ENCODE measurements at regions not wholly inside any gene's neighbourhood (a gene's known extent, or its start where the extent isn't known, plus 50 kb on each side); places are given as distances from the start of the nearest gene placed in this dataset.

GRCh38 chr9:80305136-80305535 is 733.4 kb downstream of the TLE4 start:
- DNase-seq (ENCODE audit: low read depth in 2 of 2, low spot score in 1 of 2): no peak

DNA sequence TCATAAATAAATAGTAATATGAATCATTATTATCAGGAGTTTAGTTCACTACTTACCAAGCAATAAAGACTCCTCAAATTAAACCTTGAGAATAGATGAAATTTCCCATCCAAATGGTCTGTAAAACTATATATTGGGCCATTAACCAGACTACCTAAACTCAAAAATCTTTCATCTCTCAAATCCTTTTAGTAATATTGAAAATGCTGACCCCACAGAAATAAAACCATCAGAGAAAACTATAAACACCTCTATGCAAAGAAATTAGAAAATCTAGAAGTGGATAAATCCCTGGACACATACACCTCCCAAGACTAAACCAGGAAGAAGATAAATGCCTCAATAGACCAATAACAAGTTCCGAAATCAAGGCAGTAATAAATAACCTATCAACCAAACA is 723.2 kb downstream of the TLE4 start:
- DNase-seq (ENCODE audit: low read depth in 2 of 2, low spot score in 1 of 2): no peak

- DNase-seq (ENCODE audit: low read depth in 2 of 2, low spot score in 1 of 2): no peak
Observed at GRCh38 chr9:80294318-80294717, 722.6 kb downstream of the TLE4 start.

- DNase-seq (ENCODE audit: low read depth in 2 of 2, low spot score in 1 of 2): no peak
Observed at GRCh38 chr9:80292231-80292630, 720.5 kb downstream of the TLE4 start.

DNA sequence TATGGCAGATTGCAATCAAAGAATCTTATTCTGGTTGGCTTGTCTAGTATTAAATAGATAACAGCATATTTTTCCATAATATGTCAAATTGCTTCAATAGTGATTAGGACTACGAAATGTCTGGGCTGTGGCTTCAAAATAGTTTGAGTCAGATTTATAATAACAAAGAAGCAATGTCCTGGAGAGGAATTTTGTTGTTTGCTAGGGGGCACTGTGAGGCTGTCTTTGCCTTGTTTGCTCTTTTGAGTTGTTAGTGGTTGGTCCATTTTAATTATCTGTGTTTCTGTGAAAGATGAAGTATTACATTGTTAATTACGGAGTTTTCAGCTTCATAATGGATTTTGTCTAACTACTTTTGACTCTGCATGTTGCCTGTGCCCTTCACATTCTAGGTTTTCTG is 713.6 kb downstream of the TLE4 start:
- DNase-seq (ENCODE audit: low read depth in 2 of 2, low spot score in 1 of 2): no peak

- DNase-seq (ENCODE audit: low read depth in 2 of 2, low spot score in 1 of 2): no peak
Observed at GRCh38 chr9:80282766-80283165, 711.0 kb downstream of the TLE4 start.

DNA sequence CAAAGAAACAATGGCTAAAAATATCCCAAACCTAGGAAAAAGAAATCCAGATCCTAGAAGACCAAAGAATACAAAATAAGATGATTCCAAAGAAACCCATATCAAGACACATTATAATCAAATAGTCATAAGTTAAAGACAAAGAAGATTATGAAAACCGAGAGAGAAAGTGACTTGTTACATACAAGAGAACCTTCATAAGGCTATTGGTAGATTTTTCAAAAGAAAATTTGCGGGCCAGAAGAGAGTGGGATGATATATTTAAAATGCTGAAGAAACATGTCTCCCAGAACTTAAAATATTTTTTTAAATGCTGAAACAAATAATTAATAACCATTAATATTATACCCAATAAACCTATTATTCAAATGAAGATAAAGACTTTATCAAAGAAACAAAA is 687.3 kb downstream of the TLE4 start:
- no peak for DNase-seq (ENCODE audit: low read depth in 2 of 2, low spot score in 1 of 2)

- DNase-seq (ENCODE audit: low read depth in 2 of 2, low spot score in 1 of 2): no peak
Observed at GRCh38 chr9:80251778-80252177, 680.0 kb downstream of the TLE4 start.

DNA sequence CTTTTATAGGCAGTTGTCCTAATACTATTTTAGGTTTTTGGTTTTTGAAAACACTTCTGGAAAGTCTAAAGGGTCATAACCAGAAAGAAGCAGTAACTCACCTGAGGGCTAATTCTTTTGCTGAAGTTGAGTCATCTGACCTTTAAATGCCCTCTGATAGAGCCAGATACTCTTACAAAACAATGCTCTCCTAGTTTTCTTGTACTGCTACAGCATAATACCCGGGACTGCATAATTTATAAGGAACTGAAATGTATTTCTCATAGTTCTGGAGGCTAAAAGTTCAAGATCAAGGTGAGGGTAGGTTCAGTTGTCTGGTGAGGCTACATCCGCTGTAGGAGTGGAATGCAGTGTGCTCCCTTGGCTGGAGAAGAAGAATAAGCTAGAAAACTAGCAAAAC is 670.3 kb downstream of the TLE4 start:
- no peak for DNase-seq (ENCODE audit: low read depth in 2 of 2, low spot score in 1 of 2)

DNA sequence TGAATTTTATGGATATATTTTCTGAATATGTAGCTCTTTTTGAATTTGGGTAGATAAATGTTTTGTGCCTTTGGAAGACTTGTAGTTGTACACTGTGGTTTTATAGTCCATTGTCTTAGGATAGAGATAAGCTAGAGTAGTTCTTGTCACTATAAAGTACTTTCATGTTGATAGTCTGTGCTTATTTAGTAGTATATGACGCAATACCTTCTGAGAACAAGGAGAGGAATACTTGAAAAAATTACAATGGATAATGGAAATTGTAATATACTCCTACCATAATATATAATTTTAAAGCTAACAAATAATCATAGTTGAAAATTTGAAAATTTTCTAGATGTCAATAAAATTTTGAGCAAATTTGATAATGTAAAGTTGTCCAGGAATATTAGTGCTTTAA is 664.0 kb downstream of the TLE4 start:
- DNase-seq (ENCODE audit: low read depth in 2 of 2, low spot score in 1 of 2): no peak

- DNase-seq (ENCODE audit: low read depth in 2 of 2, low spot score in 1 of 2): no peak
Observed at GRCh38 chr9:80233906-80234305, 662.1 kb downstream of the TLE4 start.

- DNase-seq (ENCODE audit: low read depth in 2 of 2, low spot score in 1 of 2): no peak
Observed at GRCh38 chr9:80233102-80233843, 661.5 kb downstream of the TLE4 start.

GRCh38 chr9:80231318-80232236 is 659.8 kb downstream of the TLE4 start:
- no peak for DNase-seq (ENCODE audit: low read depth in 2 of 2, low spot score in 1 of 2)

- DNase-seq (ENCODE audit: low read depth in 2 of 2, low spot score in 1 of 2): no peak
Observed at GRCh38 chr9:80223897-80224296, 652.1 kb downstream of the TLE4 start.

GRCh38 chr9:80222466-80223169 is 650.9 kb downstream of the TLE4 start:
- no peak for DNase-seq (ENCODE audit: low read depth in 2 of 2, low spot score in 1 of 2)

DNA sequence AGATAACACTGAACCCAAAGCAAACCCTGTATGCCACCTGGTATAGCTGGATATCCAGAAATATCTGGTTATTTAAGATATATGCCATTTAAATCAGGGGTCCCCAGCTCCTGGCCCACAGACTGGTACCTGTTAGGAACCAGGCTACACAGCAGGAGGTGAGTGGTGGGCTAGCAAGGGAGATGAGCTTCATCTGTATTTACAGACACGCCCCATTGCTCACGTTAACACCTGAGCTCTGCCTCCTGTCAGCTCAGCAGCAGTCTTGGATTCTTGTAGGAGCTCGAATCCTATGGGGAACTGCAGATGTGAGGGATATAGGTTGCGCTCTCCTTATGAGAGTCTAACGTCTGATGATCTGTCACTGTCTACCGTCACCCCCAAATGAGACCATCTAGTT is 646.6 kb downstream of the TLE4 start:
- DNase-seq (ENCODE audit: low read depth in 2 of 2, low spot score in 1 of 2): no peak

GRCh38 chr9:80213613-80214012 is 641.8 kb downstream of the TLE4 start:
- no peak for DNase-seq (ENCODE audit: low read depth in 2 of 2, low spot score in 1 of 2)

- DNase-seq (ENCODE audit: low read depth in 2 of 2, low spot score in 1 of 2): no peak
Observed at GRCh38 chr9:80208696-80209095, 636.9 kb downstream of the TLE4 start.

DNA sequence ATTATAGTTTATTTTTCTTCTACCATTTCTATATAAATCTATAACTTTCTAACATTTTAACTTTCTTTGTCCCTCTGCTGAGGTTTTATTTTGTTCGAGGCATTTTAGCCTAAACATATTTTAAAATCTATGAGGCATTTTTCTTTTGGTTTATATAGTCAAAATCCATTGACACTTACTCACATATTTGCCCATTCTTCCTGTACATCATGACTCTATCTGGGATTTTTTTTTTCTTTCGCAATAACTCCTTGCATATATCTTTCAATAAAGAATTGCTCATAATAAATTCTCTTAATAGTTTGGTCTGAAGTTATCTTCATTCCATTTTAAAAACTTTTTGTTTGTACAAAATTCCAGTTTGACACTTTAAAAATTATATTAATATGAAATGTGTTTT is 632.3 kb downstream of the TLE4 start:
- no peak for DNase-seq (ENCODE audit: low read depth in 2 of 2, low spot score in 1 of 2)

DNA sequence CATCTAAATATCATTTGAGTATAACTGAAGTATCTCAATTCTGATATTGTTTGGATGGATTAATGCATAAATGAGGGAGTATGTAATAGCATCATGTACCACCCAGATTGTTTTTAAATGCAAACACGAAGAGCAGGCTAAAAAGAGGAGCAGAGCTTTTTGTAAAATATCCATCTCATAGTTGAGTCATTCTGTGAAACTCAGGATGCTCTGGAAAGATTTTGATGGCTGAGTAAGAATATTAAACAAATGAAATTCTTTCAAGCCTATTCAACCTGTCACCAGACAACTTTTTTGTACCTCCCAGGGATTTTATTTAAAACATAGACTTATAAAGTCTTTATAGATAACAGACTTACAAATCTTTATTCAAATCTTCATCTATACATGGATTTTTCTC is 625.9 kb downstream of the TLE4 start:
- no peak for DNase-seq (ENCODE audit: low read depth in 2 of 2, low spot score in 1 of 2)

- DNase-seq (ENCODE audit: low read depth in 2 of 2, low spot score in 1 of 2): no peak
Observed at GRCh38 chr9:80191108-80191507, 619.3 kb downstream of the TLE4 start.

DNA sequence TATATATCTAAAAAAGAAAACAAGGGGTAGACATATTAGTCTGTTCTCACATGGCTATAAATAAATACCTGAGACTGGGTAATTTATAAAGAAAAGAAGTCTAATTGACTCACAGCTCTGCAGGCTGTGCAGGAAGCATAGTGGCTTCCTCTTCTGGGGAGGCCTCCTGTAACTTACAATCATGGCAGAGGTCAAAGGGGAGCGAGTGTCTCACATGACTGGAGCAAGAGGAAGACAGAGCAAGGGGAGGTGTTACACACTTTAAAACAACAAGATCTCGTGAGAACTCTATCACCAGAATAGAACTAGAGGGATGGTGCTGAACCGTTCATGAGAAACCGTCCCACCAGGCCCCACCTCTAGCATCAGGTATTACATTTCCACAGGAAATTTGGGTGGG is 616.8 kb downstream of the TLE4 start:
- no peak for DNase-seq (ENCODE audit: low read depth in 2 of 2, low spot score in 1 of 2)
